Ishikawa (cell line): ENCODE measurements at regions not wholly inside any gene's neighbourhood (a gene's known extent, or its start where the extent isn't known, plus 50 kb on each side); places are given as distances from the start of the nearest gene placed in this dataset.

Experiments used
- CEBPB ChIP-seq: IDR thresholded peaks from 2 replicates; pipeline ENCODE4 v1.6.1; 2012
- CREB1 ChIP-seq: IDR thresholded peaks from 2 replicates; pipeline ENCODE4 v1.6.1; 2012; ENCODE audit warnings: low read depth
- EGR1 ChIP-seq: IDR thresholded peaks from 2 replicates; pipeline ENCODE4 v1.6.1; 2012
- EP300 ChIP-seq: IDR thresholded peaks from 2 replicates; pipeline ENCODE4 v1.6.1; 2012; ENCODE audit warnings: borderline replicate concordance
- FOXM1 ChIP-seq: IDR thresholded peaks from 2 replicates; pipeline ENCODE4 v1.6.1; 2012; ENCODE audit warnings: low read depth, borderline replicate concordance
- NFIC ChIP-seq: IDR thresholded peaks from 2 replicates; pipeline ENCODE4 v1.6.1; 2012
- RAD21 ChIP-seq: IDR thresholded peaks from 2 replicates; pipeline ENCODE4 v1.6.1; 2012; ENCODE audit warnings: low read depth
- TAF1 ChIP-seq: IDR thresholded peaks from 2 replicates; pipeline ENCODE4 v1.6.1; 2012; ENCODE audit warnings: low read depth, mild to moderate bottlenecking
- TCF12 ChIP-seq: IDR thresholded peaks from 2 replicates; pipeline ENCODE4 v1.6.1; 2012; ENCODE audit warnings: low read depth
- TEAD4 ChIP-seq: IDR thresholded peaks from 2 replicates; pipeline ENCODE4 v1.6.1; 2012
- YY1 ChIP-seq: IDR thresholded peaks from 2 replicates; pipeline ENCODE4 v1.6.1; 2012; ENCODE audit warnings: low read depth
- ZBTB7A ChIP-seq: IDR thresholded peaks from 2 replicates; pipeline ENCODE4 v1.6.1; 2012; ENCODE audit warnings: low read depth
- TF ChIP-seq, protein P1 (sequence below): IDR thresholded peaks from 2 replicates; pipeline ENCODE4 v1.6.1; 2012
- TF ChIP-seq, protein P2 (sequence below): IDR thresholded peaks from 2 replicates; pipeline ENCODE4 v1.6.1; 2012; ENCODE audit warnings: low read depth, mild to moderate bottlenecking
- TF ChIP-seq, protein P3 (sequence below): IDR thresholded peaks from 2 replicates; pipeline ENCODE4 v1.6.1; 2012

DNA sequence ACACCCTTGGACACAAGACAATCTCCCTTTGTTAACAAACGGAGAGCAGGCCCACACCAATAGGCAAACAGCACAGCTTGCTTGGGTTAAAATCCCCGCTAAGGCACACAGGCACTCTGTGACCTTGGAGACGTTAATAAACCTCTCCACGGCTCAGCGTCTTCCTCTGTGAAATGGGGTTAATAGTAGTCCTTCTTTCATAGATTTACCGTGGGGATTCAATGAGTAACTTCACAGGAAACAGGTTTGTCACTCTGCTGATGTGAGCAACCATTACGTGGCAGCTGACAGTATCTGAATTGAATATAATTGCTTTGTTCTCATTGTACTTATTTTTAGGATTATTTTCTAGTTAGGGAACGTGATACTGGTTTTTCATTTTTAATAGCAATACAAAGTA lies 65.2 kb upstream of the ADRA1B start:
- TF ChIP-seq ZBTB7A (no peak), YY1 (no peak), CREB1 (no peak)
- TF ChIP-seq, protein P1, sequence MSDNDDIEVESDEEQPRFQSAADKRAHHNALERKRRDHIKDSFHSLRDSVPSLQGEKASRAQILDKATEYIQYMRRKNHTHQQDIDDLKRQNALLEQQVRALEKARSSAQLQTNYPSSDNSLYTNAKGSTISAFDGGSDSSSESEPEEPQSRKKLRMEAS, result no peak

DNA sequence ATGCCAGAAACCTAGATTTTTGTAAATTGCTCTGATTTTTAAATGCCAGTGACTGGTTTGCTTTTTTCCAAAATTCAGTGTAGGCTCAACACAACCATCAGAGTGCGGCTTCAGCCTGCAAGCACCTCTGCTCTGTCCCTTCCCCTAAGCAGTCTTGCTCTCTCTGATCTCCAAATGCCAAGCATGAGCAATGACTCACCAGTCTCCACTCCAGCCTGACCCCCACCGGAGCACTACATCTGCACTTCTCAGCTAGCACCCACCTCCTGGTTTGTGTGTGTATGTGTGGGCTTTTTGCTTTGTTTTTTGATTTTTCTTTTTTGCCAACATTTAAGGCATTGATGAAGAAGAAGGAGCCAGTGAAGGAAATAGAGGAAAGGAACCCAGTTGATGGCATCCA lies 61.4 kb upstream of the ADRA1B start:
- TF ChIP-seq ZBTB7A (no peak), TAF1 (no peak), NFIC (no peak), EP300 (no peak), FOXM1 (no peak), TEAD4 (no peak), CEBPB (no peak), CREB1 (no peak), TCF12 (no peak), EGR1 (no peak), RAD21 (no peak), YY1 (no peak)
- TF ChIP-seq, protein P2, sequence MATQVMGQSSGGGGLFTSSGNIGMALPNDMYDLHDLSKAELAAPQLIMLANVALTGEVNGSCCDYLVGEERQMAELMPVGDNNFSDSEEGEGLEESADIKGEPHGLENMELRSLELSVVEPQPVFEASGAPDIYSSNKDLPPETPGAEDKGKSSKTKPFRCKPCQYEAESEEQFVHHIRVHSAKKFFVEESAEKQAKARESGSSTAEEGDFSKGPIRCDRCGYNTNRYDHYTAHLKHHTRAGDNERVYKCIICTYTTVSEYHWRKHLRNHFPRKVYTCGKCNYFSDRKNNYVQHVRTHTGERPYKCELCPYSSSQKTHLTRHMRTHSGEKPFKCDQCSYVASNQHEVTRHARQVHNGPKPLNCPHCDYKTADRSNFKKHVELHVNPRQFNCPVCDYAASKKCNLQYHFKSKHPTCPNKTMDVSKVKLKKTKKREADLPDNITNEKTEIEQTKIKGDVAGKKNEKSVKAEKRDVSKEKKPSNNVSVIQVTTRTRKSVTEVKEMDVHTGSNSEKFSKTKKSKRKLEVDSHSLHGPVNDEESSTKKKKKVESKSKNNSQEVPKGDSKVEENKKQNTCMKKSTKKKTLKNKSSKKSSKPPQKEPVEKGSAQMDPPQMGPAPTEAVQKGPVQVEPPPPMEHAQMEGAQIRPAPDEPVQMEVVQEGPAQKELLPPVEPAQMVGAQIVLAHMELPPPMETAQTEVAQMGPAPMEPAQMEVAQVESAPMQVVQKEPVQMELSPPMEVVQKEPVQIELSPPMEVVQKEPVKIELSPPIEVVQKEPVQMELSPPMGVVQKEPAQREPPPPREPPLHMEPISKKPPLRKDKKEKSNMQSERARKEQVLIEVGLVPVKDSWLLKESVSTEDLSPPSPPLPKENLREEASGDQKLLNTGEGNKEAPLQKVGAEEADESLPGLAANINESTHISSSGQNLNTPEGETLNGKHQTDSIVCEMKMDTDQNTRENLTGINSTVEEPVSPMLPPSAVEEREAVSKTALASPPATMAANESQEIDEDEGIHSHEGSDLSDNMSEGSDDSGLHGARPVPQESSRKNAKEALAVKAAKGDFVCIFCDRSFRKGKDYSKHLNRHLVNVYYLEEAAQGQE, result no peak

DNA sequence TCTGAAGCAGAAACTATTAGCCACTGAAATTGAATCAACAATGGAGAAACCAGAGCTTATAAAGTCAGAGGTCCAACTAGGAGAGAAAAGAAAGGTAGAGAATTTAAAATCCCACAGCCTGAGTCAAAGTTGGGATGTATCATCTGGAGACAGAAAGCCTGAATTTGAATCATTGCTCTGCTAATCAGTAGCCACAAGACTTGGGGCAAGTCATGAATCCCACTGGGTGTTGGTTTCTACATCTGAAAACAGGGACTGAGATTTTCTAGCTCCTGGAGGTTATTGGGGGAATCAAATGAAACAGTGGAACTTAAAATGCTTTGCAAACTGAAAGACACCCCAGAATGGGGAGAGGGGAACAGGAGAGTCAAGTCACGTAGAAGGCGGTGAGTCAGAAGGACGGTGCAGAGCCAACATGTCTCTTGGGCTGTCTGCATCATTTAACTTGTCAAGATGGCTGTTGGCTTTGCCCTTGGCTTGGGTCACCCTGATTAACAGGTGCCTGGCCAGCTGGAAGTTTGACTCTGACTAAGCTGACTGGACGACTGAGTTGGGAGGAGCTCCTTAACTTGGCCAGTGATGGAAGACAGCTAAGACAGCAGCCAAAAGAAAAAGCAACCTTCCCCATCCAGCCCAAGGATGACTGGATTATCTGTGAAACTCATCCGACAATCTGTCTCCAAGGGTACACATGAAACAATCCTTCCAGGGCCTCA lies 60.6 kb upstream of the ADRA1B start:
- TF ChIP-seq FOXM1 (no peak), CEBPB (no peak)

DNA sequence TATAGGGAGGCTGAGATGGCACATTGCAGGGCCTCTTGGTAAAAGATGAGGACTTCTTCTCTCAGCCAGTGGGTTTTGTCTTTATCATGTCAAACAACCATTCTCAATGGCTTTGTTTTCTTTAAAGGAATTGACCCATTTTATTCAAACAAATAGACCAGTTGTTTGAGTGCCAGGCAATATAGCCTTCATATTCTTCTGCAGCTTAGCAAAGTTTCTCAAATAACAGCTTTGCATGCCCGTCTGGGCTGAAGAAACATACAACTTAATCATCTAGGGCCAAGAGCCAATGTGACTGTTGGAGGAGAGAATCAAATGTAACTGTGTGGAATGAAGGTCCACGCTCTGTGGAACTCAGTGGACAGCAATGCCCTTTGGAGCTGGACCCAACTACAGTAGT lies 57.4 kb upstream of the ADRA1B start:
- no peak for TF ChIP-seq RAD21
- TF ChIP-seq ZBTB7A, result no peak
- no peak for TF ChIP-seq EGR1
- TF ChIP-seq TAF1, result no peak
- TF ChIP-seq TCF12, result no peak
- TF ChIP-seq, protein P1, result no peak
- no peak for TF ChIP-seq CEBPB
- TF ChIP-seq, protein P2, result no peak
- no peak for TF ChIP-seq FOXM1
- TF ChIP-seq EP300, result no peak
- no peak for TF ChIP-seq TEAD4
- no peak for TF ChIP-seq CREB1
- TF ChIP-seq, protein P3, sequence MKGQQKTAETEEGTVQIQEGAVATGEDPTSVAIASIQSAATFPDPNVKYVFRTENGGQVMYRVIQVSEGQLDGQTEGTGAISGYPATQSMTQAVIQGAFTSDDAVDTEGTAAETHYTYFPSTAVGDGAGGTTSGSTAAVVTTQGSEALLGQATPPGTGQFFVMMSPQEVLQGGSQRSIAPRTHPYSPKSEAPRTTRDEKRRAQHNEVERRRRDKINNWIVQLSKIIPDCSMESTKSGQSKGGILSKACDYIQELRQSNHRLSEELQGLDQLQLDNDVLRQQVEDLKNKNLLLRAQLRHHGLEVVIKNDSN, result no peak
- TF ChIP-seq NFIC, result no peak
- no peak for TF ChIP-seq YY1

DNA sequence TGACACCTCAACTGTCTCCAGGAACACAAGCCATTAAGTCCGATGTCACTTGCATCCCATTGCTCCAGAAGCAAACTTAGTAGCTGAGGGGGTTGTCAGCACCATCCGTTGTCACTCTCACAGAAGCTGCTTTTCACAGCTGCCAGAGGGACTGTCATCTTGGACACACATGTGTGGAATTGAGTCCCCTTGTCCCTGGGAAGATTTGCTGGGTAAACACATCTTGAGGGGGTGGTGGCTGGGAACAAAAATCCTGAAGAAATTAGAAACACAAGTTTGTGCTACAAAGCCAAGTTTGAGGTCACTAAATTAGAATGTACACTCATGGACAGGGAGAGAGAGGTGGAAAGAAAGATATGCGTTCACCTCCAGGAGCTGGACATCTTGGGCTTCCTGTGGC lies 55.2 kb upstream of the ADRA1B start:
- no peak for TF ChIP-seq RAD21
- no peak for TF ChIP-seq TCF12
- no peak for TF ChIP-seq TEAD4
- TF ChIP-seq YY1, result no peak
- no peak for TF ChIP-seq TAF1
- TF ChIP-seq, protein P2, result no peak
- TF ChIP-seq CEBPB, result no peak
- TF ChIP-seq, protein P3, result no peak
- no peak for TF ChIP-seq FOXM1
- TF ChIP-seq, protein P1, result no peak
- no peak for TF ChIP-seq EP300
- TF ChIP-seq ZBTB7A, result no peak
- TF ChIP-seq CREB1, result no peak
- no peak for TF ChIP-seq NFIC
- TF ChIP-seq EGR1, result no peak
